ENCODE measurements at regions not wholly inside any gene's neighbourhood (a gene's known extent, or its start where the extent isn't known, plus 50 kb on each side); places are given as distances from the start of the nearest gene placed in this dataset.

DNA sequence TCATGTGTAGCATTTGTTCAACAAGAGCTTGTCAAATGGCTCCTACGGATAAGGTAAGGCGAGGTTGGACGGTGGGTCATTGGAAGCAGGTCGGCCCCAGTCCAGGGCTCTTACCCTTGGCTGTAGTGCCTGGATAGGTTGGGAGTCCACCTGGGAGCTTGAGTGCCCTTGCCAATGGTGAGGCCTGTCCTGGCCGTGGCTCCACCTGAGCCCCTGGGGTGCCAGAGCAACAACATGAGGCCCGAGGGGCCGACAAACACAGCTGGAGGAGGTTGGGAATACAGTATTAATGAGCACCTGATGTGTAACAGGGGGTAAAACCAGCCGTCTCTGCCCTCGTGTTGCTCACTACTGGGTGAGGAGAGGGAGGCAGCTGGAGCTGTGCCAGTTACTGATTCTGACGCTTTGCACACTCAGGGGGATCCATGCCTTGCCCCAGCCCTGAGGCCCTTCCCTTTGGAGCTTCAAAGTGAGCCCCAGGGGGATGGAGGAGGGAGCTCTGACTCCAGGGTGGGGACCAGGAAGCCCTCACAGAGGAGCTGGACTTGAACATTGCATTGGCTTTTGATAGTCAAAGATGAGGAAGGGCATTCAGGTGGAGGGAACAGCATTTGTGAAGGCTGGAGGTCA lies 87.2 kb downstream of the RHOB start:
- TF ChIP-seq, protein P1, sequence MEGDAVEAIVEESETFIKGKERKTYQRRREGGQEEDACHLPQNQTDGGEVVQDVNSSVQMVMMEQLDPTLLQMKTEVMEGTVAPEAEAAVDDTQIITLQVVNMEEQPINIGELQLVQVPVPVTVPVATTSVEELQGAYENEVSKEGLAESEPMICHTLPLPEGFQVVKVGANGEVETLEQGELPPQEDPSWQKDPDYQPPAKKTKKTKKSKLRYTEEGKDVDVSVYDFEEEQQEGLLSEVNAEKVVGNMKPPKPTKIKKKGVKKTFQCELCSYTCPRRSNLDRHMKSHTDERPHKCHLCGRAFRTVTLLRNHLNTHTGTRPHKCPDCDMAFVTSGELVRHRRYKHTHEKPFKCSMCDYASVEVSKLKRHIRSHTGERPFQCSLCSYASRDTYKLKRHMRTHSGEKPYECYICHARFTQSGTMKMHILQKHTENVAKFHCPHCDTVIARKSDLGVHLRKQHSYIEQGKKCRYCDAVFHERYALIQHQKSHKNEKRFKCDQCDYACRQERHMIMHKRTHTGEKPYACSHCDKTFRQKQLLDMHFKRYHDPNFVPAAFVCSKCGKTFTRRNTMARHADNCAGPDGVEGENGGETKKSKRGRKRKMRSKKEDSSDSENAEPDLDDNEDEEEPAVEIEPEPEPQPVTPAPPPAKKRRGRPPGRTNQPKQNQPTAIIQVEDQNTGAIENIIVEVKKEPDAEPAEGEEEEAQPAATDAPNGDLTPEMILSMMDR (IDR thresholded peaks at IDR 0.05; ENCODE audit: low read depth, low read length), result no peak
- TF ChIP-seq POLR2A (IDR thresholded peaks at IDR 0.05; ENCODE audit: extremely low read depth, insufficient read length), result no peak
